Superior temporal gyrus (tissue), 1 donor: ENCODE measurements at regions not wholly inside any gene's neighbourhood (a gene's known extent, or its start where the extent isn't known, plus 50 kb on each side); places are given as distances from the start of the nearest gene placed in this dataset.

Experiments used
- DNase-seq: peaks from one replicate; pipeline ENCODE4 v3.0.0-alpha.2; 2016; ENCODE audit errors: extremely low spot score

GRCh38 chrX:39437670-39438441, 636.6 kb downstream of the MID1IP1 start:
- DNase-seq, result no peak

DNA sequence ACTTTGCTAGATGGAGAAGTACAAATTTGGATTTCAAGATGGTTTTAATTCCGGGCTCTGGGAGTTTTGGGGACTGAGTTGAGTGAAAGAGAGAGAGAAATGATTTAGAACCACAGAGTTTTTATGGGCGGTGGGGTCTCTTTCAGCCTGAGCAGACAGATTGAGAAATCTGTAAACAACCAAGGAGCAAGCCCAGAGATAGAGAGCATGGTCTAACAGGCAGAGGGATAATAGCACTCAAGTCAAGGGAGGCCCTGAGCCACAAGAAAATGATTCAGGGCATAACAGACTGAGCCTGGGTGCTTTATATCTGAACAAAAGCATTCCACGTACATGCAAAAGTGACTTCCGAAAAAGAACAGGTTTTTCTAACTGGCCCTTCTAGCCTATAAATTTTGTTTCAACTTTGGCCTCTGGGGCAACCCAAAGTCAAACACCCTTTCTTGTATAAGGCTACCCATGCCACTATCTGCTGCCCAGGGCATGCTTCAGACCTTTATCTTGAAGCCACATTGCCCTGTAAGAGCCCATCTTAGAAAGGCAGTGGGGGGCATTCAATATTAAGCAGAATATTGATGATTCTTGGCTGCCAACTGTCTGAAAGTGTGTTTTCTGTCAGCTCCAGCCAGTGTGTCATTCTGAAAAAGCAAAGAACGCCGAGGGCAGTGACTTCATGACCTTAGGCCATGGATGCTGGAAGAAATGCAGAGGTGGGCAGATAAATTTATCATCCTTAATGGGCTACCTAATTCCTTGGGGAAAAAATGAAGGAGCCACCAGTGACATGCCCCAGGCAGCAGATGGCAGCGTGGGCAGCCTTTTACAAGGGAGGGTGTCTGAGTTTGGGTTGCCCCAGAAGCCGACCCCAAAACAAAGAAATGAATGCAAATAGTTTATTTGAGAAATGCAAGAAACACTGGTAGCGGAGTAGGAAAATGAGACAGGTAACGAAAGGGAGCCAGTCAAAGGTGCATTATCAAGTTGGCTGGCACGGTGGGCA, 637.6 kb downstream of the MID1IP1 start:
- no peak for DNase-seq

GRCh38 chrX:39439906-39440798, 638.9 kb downstream of the MID1IP1 start:
- DNase-seq, result no peak

GRCh38 chrX:39440799-39441284, 639.6 kb downstream of the MID1IP1 start:
- DNase-seq, result no peak

DNA sequence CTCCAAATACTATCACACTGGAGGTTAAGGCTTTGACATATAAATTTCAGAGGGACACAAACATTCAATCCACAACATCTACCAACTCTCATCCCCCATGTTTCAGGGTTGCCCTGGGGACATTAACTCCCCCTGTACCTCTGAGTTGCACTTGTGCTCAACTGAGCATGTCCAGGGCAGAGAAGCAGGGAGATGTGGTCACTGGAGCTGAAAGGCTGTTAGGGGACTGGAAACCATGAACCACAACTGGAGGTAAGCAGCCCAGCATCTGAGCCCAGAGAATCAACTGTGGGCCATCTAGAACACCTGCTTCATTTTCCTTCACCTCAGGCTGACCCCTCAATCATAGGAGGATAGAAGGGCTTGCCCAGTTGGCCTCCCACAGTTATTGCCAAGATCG, 641.1 kb downstream of the MID1IP1 start:
- no peak for DNase-seq

DNA sequence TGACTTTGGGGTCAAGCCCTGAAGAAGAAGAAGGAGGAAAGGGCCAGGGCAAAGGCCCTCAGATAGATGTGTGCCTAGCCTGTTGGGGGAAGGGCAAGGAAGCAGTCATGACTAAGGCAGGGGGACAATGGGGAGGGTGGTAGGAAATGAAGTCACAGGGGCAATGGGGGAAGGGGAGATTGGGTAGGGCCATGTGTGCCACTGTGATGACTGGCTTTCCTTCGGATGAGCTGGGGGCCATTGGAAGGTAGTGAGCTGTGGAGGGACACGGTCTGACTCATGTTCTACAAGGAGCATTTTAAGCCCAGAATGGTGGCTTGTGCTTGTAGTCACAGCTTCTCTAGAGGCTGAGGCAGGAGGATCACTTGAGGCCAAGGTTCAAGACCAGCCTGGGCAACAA, 642.0 kb downstream of the MID1IP1 start:
- no peak for DNase-seq

- no peak for DNase-seq
Measured at GRCh38 chrX:39445336-39445735, 644.1 kb downstream of the MID1IP1 start.

DNA sequence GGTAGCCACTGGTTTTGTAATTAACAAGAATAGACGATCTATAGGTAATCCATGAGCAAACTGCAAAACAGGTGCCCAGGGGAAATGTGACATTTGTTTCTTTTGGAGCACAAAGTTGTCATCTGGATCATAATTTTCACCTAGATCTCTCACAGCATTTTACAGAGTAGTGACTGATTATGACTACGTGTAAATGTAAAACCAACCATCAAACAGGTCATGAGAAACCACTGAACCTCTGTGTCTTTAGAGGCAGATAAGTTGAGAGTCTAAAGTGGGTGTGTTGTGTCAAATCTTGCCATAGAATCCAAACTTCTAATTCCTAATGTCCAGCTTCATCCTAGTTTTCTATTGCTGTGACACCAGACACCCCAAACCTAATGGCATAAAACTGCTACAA, 648.1 kb downstream of the MID1IP1 start:
- no peak for DNase-seq

DNA sequence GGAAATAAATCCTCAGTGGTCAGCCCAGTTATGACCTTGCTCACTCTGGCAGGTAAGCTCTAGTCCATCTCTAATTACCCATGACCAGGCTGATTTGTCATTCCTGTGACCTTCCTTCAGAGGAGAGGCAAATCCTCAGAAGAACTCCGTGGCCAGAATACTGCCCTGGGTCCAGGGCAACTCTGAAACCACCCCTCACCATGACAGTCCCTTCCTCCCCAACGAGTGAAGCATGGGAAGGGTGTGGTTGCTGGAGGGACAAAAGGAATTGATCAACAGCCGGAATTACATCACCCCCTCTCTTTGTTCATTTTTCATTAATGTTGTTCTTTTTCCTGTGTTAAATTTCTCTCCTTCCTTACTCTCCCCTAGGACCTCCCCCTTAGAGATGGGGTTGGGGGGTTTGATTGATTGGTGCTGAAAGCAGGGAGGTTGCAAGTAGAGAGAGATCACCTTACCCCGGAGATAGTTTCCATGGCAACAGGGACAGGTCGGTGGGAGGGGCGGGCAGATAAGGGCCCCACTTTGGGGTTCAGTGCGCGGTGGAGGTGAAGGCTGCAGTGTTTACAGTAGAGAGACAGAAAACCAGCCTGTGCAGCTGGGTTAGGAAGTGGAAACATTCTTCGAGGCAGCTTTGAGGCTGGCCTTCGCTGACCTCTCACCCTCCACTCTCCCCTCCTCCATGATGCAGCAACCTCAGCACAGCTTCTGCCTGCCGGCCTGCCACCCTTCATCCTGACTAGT, 647.4 kb downstream of the BCOR start:
- no peak for DNase-seq

GRCh38 chrX:39451046-39451445, 646.7 kb downstream of the BCOR start:
- DNase-seq, result no peak

- DNase-seq, result no peak
Measured at GRCh38 chrX:39452401-39452800, 645.4 kb downstream of the BCOR start.

DNA sequence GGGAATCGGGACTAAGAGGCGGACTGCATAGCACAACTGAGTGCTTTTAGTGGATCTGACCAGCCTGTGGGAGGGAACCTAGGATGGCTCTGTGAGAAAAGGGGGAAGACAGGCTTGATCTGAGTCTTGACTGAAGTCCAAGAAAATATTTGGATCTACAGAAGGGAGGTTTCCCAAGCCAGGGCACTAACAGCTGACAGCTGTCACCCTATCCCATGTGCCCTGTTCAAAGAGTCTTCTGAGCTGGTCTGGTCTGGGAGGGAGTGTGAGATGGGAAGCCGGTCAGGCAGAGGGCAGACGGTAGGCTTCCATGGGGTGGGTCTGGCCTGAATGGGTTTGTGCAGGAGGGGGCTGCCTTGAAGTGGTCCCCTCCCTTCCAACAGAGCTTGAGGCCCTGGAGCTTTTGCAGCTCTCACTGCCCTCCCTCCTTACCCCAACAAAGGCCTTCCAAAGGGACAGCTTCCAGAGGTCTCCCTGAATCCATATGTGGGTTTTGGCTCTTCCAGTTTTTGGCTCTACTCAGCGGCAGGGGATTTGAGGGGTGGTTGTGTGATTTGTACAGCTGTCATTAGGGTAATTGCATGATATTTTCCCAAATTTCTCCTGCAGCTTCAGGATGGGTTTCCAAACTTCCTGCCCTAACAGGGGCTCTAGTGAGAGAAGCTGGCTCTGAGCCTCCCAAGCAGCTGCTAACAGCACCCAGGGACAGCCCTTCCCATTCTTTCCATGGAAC, 643.7 kb downstream of the BCOR start:
- DNase-seq, result no peak

DNA sequence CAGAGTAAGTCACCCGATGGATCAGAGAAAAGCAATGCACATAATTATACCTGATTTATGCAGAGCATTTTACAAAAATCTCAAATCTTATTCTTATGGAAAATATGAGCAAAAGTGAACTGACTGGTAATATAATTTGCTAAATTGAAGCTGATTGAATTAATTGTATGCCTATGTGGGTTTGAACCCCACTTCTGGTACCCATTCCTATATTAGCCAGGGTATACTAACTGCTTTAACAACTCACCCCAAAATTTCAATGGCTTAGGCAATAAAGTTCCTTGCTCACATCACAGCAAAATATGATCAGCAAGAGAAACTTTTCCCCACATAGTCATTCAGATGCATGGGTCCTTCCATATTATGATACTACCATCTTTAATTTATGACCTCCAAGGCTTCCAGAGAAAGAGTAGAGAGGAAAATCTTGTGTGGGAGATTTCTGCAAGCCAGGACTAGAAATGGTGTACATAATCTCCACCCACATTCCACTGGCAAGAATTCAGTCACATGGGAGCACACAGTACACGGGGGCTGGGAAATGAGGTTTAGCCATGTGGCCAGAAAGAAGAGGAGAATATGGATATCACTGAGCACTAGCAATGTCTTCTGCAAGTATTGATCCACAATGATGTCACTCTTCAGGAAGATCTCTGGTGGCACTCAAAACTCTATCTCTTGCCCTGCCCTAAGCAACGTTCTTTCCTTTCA, 640.7 kb downstream of the BCOR start:
- DNase-seq, result peak; percentile 26

- no peak for DNase-seq
Measured at GRCh38 chrX:39458779-39459178, 639.0 kb downstream of the BCOR start.

DNA sequence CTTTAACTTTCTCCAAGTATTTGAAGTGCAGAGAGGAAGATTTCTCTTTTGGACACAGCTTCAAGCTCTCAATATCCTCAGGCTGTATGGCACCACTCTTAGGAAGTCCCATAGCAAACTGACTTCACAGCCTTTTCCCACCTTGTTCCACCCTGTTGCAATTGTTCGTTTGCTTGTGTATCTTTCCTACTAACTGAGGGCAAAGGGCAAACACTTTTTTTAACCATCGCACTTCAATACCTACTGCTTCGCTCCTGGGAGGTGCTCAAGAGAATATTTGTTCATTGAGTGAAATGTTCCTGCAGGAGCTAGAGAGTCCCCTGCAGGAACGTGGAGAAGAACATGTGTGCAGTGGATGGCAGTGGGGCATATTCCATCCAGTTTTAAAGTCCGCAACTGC, 638.6 kb downstream of the BCOR start:
- DNase-seq, result no peak

- DNase-seq, result no peak
Measured at GRCh38 chrX:39459952-39460351, 637.8 kb downstream of the BCOR start.

GRCh38 chrX:39460499-39460898, 637.3 kb downstream of the BCOR start:
- DNase-seq, result no peak

DNA sequence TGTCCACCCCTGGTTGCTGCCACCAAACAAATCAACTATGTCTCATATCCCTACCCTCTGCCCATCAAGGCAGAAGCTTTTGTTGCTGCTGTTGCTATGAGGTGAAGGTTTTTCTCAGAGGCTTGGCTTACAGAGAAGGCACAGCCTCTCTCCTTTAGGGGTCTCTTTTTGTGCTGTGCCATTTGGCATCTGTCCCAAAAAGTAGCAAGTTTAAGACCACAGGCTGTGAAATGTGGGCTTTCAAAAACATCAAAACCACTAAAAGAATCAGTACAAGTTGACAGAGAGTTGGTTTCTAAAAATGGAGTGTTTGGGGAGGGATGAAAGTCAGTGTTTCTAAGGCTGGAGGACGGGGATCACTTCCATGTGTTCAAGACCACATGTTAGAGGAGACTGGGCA, 634.9 kb downstream of the BCOR start:
- no peak for DNase-seq

- DNase-seq, result no peak
Measured at GRCh38 chrX:39464253-39464652, 633.5 kb downstream of the BCOR start.

DNA sequence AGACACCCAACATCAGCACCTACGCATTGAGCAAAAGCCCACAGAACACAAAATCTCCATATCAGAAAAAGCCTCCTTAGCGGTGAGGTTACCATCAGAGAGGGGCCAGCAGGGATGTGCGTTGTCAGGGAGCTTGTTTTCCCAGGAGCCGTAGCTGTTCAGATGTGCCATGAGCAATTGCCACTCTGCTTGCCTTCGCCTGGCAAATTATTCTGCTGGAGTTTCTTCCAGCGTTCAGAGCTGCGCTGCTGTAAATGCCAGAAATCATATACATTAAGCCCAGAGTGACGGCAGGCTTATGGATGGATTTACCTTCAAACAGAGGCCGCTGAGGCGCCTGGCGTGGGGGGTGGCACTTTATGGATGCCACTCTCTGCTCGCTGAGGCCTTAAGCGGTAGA, 632.3 kb downstream of the BCOR start:
- DNase-seq, result no peak
